ENCODE measurements at regions not wholly inside any gene's neighbourhood (a gene's known extent, or its start where the extent isn't known, plus 50 kb on each side); places are given as distances from the start of the nearest gene placed in this dataset.

DNA sequence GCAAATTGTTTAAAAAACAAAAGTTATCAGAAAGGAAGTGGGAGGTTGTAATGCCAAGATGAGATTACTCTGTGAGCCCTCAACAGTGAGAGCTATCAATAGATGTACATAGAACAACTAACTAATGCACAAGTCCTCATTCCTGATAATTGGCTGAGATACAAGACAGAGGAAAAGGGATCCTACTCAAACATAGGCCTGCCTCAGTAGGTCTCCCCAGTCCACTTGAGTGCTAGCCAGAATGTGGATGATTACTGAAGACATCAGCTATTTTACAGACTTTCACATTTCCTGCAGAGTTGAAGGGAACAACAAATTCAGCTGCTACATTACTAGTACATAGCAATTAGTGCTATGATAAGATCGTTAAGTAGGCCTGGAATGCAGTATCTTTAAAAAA is 981.9 kb downstream of the TUSC7 start (continued):
- no peak for TF ChIP-seq HNRNPH1 (optimal IDR thresholded peaks at IDR 0.05; ENCODE audit: low read depth, low read length)
- TF ChIP-seq ESRRB (CRISPR knock-in tag; IDR thresholded peaks at IDR 0.05; ENCODE audit: borderline replicate concordance) = no peak
- no peak for TF ChIP-seq STAG1 (CRISPR knock-in tag; IDR thresholded peaks at IDR 0.05; ENCODE audit: borderline replicate concordance)

DNA sequence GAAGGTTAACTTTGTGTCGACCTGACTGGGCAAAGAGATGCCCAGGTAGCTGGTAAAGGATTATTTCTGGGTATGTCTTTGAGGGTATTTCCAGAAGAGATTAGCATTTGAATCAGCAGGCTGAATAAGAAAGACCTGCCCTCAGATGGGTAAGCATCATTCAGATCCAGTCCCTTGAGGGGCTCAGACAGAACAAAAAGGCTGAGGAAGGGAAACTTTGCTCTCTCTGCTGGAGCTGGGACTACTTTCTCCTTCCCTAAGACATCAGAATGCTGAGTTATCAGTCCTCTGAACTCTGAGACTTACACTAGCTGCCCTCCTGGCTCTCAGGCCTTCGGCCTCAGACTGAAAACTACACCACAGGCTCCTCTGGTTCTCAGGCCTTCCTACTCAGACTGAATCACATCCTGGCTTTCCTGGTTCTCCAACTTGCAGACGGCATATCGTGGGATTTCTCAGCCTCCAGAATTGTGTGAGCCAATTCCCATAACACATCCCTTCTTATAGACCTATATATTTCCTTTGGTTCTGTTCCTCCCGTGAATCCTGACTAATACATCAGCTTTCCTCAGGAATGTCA is 982.9 kb downstream of the TUSC7 start:
- ChIA-PET CTCF (ENCODE audit: low intra/inter-chr PET ratio) (no interaction called here), POLR2A (no interaction called here)
- Histone ChIP-seq H2AFZ (ENCODE audit: low read depth, low read length) (no peak overlapping the region), H3K36me3 (ENCODE audit: control insufficient read depth, insufficient read depth, low read length) (no peaks in the 10 kb centered on the region), H3K27ac (ENCODE audit: extremely low read depth, low read depth, low read length) (no peak overlapping the region), H3K4me2 (ENCODE audit: insufficient read depth, low read length) (no peak overlapping the region), H3K4me3 (no peak overlapping the region), H3K4me1 (replicated peaks in 1 of 2; ENCODE audit: control insufficient read depth in 2 of 2, insufficient read depth in 2 of 2, low read length in 2 of 2) (no peaks in the 10 kb centered on the region), H4K20me1 (replicated peaks; ENCODE audit: control insufficient read depth, insufficient read depth, low read length) (no peaks in the 10 kb centered on the region), H3K9me3 (replicated peaks; ENCODE audit: control insufficient read depth, insufficient read depth, low read depth, low read length) (no peaks in the 10 kb centered on the region), H3K9ac (ENCODE audit: insufficient read depth in 1 of 2, low read depth in 2 of 2, low read length in 2 of 2) (no peak overlapping the region), H3K9me1 (ENCODE audit: control insufficient read depth, insufficient read depth, low read length) (no peaks in the 10 kb centered on the region), H3K79me2 (ENCODE audit: control insufficient read depth, insufficient read depth, low read length) (no peaks in the 10 kb centered on the region), H3K27me3 (ENCODE audit: control insufficient read depth in 2 of 2, insufficient read depth in 2 of 2, low read length in 2 of 2) (no peaks in the 10 kb centered on the region)
- WGBS (ENCODE audit: insufficient coverage, low coverage, missing lambda C conversion rate) = 0% methylated on average over 5 of the region's 5 CpGs
- FAIRE-seq = no peak
- DNase-seq (ENCODE audit: extremely low read depth in 1 of 4, low spot score in 3 of 4) = no peak
- TF ChIP-seq MCM3 (IDR thresholded peaks at IDR 0.05) = no peak
- no peak for TF ChIP-seq CREB3L1 (IDR thresholded peaks at IDR 0.05; ENCODE audit: borderline replicate concordance, low read depth)
- TF ChIP-seq ZNF24 (IDR thresholded peaks at IDR 0.05) = no peak
- TF ChIP-seq RBBP5 (IDR thresholded peaks at IDR 0.05; ENCODE audit: borderline replicate concordance, insufficient read depth, low read length, poor library complexity, severe bottlenecking) = no peak
- no peak for TF ChIP-seq CCAR2 (IDR thresholded peaks at IDR 0.05; ENCODE audit: low read depth, low read length)
- no peak for TF ChIP-seq BCOR (IDR thresholded peaks at IDR 0.05)
- TF ChIP-seq NFRKB (IDR thresholded peaks at IDR 0.05; ENCODE audit: low read depth) = no peak
- in situ Hi-C loops (cut with MboI) (no loop called here), intact Hi-C loops (cut with micrococcal nuclease) (no loop called here)
- BruUV-seq (replicated peaks) = no TSS peak
- no peak for ATAC-seq

Data from K562 (cell line).